Left forelimb (tissue), 1 donor: ENCODE measurements at regions not wholly inside any gene's neighbourhood (a gene's known extent, or its start where the extent isn't known, plus 50 kb on each side); places are given as distances from the start of the nearest gene placed in this dataset.
"Not testable (repeated sequence)": the region's sequence is repeated elsewhere in the genome, so short reads cannot be mapped to it uniquely, and the experiment has no call there.

Source experiments
- DNase-seq: peaks from one replicate; pipeline ENCODE4 v3.0.0-alpha.2; 2018; ENCODE audit warnings: low spot score

GRCh38 chr13:40362502-40362901 is 303.9 kb downstream of the FOXO1 start:
- DNase-seq = no peak

- DNase-seq = no peak
These were observed 302.8 kb downstream of the FOXO1 start for GRCh38 chr13:40363653-40364052.

- DNase-seq = no peak
These were observed 300.3 kb downstream of the FOXO1 start for GRCh38 chr13:40366119-40366518.

GRCh38 chr13:40368127-40368891 is 298.1 kb downstream of the FOXO1 start:
- DNase-seq = no peak

GRCh38 chr13:40370661-40371060 is 295.8 kb downstream of the FOXO1 start:
- no peak for DNase-seq

GRCh38 chr13:40371531-40372125 is 294.8 kb downstream of the FOXO1 start:
- DNase-seq = no peak

- not testable (repeated sequence) for DNase-seq
These were observed 292.8 kb downstream of the FOXO1 start for GRCh38 chr13:40373608-40374007.

- DNase-seq = no peak
These were observed 290.8 kb downstream of the FOXO1 start for GRCh38 chr13:40375489-40376171.

- DNase-seq = no peak
These were observed 290.1 kb downstream of the FOXO1 start for GRCh38 chr13:40376296-40376849.

GRCh38 chr13:40376867-40377535 is 289.4 kb downstream of the FOXO1 start:
- DNase-seq = no peak

- DNase-seq = no peak
These were observed 288.7 kb downstream of the FOXO1 start for GRCh38 chr13:40377783-40378182.

GRCh38 chr13:40379196-40379595 is 287.2 kb downstream of the FOXO1 start:
- no peak for DNase-seq

GRCh38 chr13:40379794-40380578 is 286.5 kb downstream of the FOXO1 start:
- DNase-seq = no peak

- no peak for DNase-seq
These were observed 284.3 kb downstream of the FOXO1 start for GRCh38 chr13:40381935-40382764.

- DNase-seq = no peak
These were observed 283.3 kb downstream of the FOXO1 start for GRCh38 chr13:40383132-40383531.

GRCh38 chr13:40383885-40384284 is 282.6 kb downstream of the FOXO1 start:
- no peak for DNase-seq

GRCh38 chr13:40384976-40385857 is 281.2 kb downstream of the FOXO1 start:
- no peak for DNase-seq

GRCh38 chr13:40385858-40386180 is 280.6 kb downstream of the FOXO1 start:
- no peak for DNase-seq

- DNase-seq = no peak
These were observed 279.9 kb downstream of the FOXO1 start for GRCh38 chr13:40386586-40386985.

- no peak for DNase-seq
These were observed 278.7 kb downstream of the FOXO1 start for GRCh38 chr13:40387775-40388174.
